D721Med (cell line): ENCODE measurements at regions not wholly inside any gene's neighbourhood (a gene's known extent, or its start where the extent isn't known, plus 50 kb on each side); places are given as distances from the start of the nearest gene placed in this dataset.

Experiments used
- DNase-seq: peaks from one replicate; pipeline ENCODE4 v3.0.0; 2011; ENCODE audit warnings: low spot score; ENCODE audit not compliant: insufficient read length
- FAIRE-seq: peaks from 2 replicates; lab custom pipeline; 2011; peaks lifted over from hg19 to GRCh38; lab: Jason Lieb, UNC
- TF ChIP-seq, protein P1 (sequence below): IDR thresholded peaks from 2 replicates; pipeline ENCODE4 v1.5.1; 2012; ENCODE audit warnings: mild to moderate bottlenecking, control low read depth; ENCODE audit not compliant: insufficient read depth; ENCODE audit errors: missing control alignments

- FAIRE-seq (no peak), DNase-seq (no peak)
- TF ChIP-seq, protein P1, sequence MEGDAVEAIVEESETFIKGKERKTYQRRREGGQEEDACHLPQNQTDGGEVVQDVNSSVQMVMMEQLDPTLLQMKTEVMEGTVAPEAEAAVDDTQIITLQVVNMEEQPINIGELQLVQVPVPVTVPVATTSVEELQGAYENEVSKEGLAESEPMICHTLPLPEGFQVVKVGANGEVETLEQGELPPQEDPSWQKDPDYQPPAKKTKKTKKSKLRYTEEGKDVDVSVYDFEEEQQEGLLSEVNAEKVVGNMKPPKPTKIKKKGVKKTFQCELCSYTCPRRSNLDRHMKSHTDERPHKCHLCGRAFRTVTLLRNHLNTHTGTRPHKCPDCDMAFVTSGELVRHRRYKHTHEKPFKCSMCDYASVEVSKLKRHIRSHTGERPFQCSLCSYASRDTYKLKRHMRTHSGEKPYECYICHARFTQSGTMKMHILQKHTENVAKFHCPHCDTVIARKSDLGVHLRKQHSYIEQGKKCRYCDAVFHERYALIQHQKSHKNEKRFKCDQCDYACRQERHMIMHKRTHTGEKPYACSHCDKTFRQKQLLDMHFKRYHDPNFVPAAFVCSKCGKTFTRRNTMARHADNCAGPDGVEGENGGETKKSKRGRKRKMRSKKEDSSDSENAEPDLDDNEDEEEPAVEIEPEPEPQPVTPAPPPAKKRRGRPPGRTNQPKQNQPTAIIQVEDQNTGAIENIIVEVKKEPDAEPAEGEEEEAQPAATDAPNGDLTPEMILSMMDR, result no peak
These were observed 847.4 kb upstream of the GCFC2 start for GRCh38 chr2:76558157-76558556.

DNA sequence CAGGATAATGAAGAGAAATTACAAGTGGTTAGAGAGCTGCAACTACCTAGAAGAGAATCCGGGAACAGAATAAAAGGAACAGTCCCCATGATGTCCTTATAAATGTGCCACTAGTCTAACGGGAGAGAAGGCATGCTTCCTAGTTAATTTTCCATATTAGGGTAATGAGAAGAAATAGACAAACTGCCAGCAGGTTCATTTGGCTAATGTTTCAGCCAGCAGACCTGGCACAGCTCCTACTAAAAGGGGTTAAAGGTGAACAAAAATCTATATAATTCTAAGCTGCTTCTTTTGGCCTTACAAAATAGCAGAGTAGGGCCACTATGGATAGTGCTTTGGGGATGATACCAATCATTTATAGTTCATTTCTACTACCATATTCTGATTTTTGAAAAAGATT is 845.3 kb upstream of the GCFC2 start:
- TF ChIP-seq, protein P1, result no peak
- FAIRE-seq, result no peak
- no peak for DNase-seq

- no peak for FAIRE-seq
- TF ChIP-seq, protein P1, result no peak
- DNase-seq, result no peak
These were observed 835.5 kb upstream of the GCFC2 start for GRCh38 chr2:76546207-76546606.

GRCh38 chr2:76544901-76545300 is 834.2 kb upstream of the GCFC2 start:
- TF ChIP-seq, protein P1, result no peak
- FAIRE-seq (no peak), DNase-seq (no peak)

DNA sequence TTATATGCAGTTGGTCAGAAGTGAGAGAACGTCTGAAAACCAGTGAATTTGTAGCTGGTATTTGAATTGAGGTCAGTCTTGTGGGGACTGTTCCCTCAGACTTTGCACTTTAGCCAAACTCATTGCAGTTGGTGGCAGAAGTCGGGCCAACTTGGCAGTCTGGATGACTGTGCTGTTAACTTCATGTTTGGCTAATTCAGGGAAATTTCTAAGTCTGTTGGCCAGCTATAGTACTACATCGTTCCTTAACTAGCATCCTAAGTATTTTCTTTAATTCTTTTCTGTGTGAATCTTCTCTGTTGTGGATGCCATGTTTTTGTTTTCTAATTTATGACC is 806.8 kb upstream of the GCFC2 start:
- no peak for FAIRE-seq
- DNase-seq, result no peak
- TF ChIP-seq, protein P1, result no peak

GRCh38 chr2:76516861-76517573 is 806.3 kb upstream of the GCFC2 start:
- DNase-seq (no peak), FAIRE-seq (no peak)
- TF ChIP-seq, protein P1, result no peak

DNA sequence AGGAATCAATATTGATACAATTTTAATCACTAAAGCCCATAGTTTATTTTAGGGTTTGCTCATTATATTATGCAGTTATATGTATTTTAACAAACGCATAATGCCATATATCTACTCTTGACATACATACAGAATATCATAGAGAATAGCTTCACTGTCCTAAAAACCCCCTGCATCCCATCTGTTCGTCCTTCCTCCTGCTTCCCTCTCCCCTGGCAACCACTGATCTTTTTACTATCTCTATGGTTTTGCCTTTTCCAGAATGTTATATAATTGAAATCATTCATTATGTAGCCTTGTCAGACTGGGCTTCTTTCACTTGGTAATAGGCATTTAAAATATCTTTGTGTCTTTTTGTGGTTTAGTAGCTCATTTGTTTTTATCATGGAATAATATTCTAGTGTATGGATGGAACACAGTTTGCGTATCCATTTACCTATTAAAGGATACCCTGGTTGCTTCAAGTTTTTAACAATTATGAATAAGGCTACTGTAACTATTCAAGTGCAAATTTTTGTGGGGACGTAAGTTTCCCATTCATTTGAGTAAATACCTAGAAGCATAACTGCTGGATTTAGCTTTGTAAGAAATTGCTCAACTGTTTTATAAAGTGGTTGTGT is 801.6 kb upstream of the GCFC2 start:
- TF ChIP-seq, protein P1, result no peak
- DNase-seq, result no peak
- no peak for FAIRE-seq
